SK-N-MC (cell line): ENCODE measurements at regions not wholly inside any gene's neighbourhood (a gene's known extent, or its start where the extent isn't known, plus 50 kb on each side); places are given as distances from the start of the nearest gene placed in this dataset.

Experiments
- EZH2 ChIP-seq: fragments of 200-600 bp; sonication (generic); IDR thresholded peaks from one replicate; pipeline ENCODE4 v1.6.1; 2017; ENCODE audit warnings: antibody characterized with exemption
- FOXP2 ChIP-seq: optimal IDR thresholded peaks from 2 replicates; pipeline ENCODE3; 2011; ENCODE audit warnings: mild to moderate bottlenecking, moderate library complexity; ENCODE audit not compliant: insufficient read depth; ENCODE audit errors: extremely low read length, control extremely low read depth
- POLR2AphosphoS5 ChIP-seq: IDR thresholded peaks from 2 replicates; pipeline ENCODE4 v1.6.1; 2012; ENCODE audit warnings: mild to moderate bottlenecking, low read depth, low read length, borderline replicate concordance

DNA sequence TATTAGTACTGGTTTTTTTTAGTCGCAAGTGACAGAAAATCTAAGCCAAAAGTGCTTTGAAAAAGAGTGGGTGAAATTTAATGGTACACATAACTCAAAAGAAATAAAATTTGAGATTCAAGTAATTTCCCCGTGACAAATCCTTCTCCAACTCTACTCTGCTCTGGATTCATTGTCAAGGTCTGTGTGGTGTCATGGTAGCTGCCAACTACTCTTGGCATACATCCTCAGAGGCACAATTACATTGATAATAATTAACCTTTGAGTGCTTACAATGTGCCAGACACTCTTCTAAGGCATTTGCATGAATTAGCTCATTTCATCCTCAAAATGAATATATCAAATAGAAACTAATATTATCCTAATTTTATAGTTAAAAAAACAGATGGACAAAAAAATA lies 1153.9 kb upstream of the NCAM2 start:
- TF ChIP-seq EZH2 (no peak), FOXP2 (no peak), POLR2AphosphoS5 (no peak)
